ENCODE measurements at regions not wholly inside any gene's neighbourhood (a gene's known extent, or its start where the extent isn't known, plus 50 kb on each side); places are given as distances from the start of the nearest gene placed in this dataset.

DNA sequence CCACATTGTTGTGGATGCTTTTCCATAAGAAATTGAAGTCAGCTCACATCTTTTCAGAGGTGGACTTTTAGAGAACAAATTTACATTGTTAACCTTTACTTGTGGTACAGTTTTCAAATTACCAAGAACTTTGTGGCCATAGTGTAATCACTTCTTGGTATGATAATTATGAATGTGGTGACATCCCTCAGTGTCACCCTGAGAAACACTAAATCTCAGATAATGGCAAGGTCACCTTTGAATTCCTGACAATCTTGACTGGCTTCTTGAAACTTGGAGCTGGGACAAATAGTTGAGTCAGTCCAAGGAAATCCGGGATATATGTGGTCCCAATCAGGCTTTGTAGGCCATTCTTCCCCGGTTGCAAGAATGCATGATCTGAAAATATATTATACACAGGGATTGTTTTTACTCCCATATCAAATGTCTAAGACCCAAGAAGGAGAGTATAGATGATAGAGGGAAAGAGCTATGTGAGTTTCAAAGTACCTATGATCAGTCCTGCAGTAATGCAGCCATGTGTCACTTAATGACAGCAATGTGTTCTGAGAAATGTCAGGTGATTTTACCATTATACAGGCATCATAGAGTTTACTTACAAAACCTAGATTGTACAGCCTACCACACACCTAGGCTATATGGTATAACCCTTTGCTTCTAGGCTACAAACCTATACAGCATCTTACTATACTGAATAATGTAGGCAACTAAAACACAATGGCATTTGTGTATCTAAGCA lies 120.8 kb upstream of the MTHFD1L start (continued):
- TF ChIP-seq, protein P1, sequence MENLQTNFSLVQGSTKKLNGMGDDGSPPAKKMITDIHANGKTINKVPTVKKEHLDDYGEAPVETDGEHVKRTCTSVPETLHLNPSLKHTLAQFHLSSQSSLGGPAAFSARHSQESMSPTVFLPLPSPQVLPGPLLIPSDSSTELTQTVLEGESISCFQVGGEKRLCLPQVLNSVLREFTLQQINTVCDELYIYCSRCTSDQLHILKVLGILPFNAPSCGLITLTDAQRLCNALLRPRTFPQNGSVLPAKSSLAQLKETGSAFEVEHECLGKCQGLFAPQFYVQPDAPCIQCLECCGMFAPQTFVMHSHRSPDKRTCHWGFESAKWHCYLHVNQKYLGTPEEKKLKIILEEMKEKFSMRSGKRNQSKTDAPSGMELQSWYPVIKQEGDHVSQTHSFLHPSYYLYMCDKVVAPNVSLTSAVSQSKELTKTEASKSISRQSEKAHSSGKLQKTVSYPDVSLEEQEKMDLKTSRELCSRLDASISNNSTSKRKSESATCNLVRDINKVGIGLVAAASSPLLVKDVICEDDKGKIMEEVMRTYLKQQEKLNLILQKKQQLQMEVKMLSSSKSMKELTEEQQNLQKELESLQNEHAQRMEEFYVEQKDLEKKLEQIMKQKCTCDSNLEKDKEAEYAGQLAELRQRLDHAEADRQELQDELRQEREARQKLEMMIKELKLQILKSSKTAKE (IDR thresholded peaks at IDR 0.05; ENCODE audit: low read depth, poor library complexity, severe bottlenecking): no peak

DNA sequence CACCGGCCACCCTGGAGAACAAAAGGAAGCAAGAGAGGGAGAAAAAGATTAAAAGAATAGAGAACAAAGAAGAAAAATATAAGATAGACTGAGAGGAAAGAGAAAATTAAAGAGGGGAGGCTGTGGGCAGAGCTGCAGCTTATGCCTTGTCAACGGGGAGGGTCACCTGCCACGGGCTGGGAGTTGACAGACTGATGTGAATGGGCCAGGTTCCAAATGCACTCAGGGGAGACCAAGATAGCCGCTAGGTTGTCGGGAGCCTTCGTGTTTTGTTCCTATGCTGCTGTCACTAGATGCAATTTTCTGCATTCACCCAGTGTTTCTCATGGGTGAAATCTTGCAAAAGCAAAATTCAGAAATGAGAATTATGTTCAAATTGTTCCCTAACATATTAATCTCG lies 119.6 kb upstream of the MTHFD1L start:
- no peaks in the 10 kb centered on the region for H3K79me2 ChIP-seq (ENCODE audit: control insufficient read depth, insufficient read depth, low read length)
- no peak overlapping the region for H3K9ac ChIP-seq (ENCODE audit: control insufficient read depth, insufficient read depth, low read length)
- no peaks in the 10 kb centered on the region for H3K27me3 ChIP-seq (replicated peaks in 1 of 2; ENCODE audit: control insufficient read depth in 2 of 2, insufficient read depth in 2 of 2, low read length in 1 of 2)
- SMC1A ChIA-PET (ENCODE audit: uncharacterized antibody, unreplicated experiment): interaction anchor here (1.1 kb wide), 1 partner anchor 338 kb away, joined by 3 read pairs; no protein-coding TSS in a partner anchor
- H4K20me1 ChIP-seq (ENCODE audit: control insufficient read depth, insufficient read depth): no peaks in the 10 kb centered on the region
- H3K27ac ChIP-seq (ENCODE audit: control insufficient read depth, insufficient read depth): no peak overlapping the region
- H2AFZ ChIP-seq (ENCODE audit: control insufficient read depth, low read depth, low read length): no peak overlapping the region
- no peaks in the 10 kb centered on the region for H3K9me3 ChIP-seq (replicated peaks; ENCODE audit: control insufficient read depth, insufficient read depth, low read length)
- WGBS (ENCODE audit: insufficient coverage, insufficient replicate concordance, low lambda C conversion rate, missing lambda C conversion rate): 34% methylated on average over 7 of the region's 7 CpGs
- intact Hi-C loops (cut with micrococcal nuclease; ENCODE audit: unreplicated experiment): no loop called here
- no peaks in the 10 kb centered on the region; a peak in 1 of 4 replicates for H3K36me3 ChIP-seq (ENCODE audit: control insufficient read depth in 2 of 2, insufficient read depth in 2 of 2, low read length in 1 of 2)
- in situ Hi-C loops (cut with MboI): no loop called here
- no peak overlapping the region for H3K4me3 ChIP-seq
- BruUV-seq (replicated peaks): no TSS peak
- DNase-seq (ENCODE audit: low read depth, low spot score) (no peak), FAIRE-seq (no peak), ATAC-seq (no peak)
- POLR2A ChIA-PET: no interaction called here
- no peak overlapping the region for H3K4me2 ChIP-seq (ENCODE audit: control insufficient read depth, insufficient read depth)
- H3K4me1 ChIP-seq (ENCODE audit: control insufficient read depth, insufficient read depth, low read length): no peaks in the 10 kb centered on the region; the same call in 1 of the 2 replicates
- CTCF ChIA-PET: interaction anchor here (1.2 to 1.5 kb wide), 3 partner anchors 69 to 327 kb away, joined by 3 to 6 read pairs (median 3); no protein-coding TSS in a partner anchor
- RAD21 ChIA-PET (ENCODE audit: unreplicated experiment): no interaction called here
- TF ChIP-seq BHLHE40 (IDR thresholded peaks at IDR 0.05; ENCODE audit: borderline replicate concordance in 1 of 2, low read depth in 2 of 2, low read length in 1 of 2) (no peak), PAX5 (IDR thresholded peaks at IDR 0.05; ENCODE audit: borderline replicate concordance, low read depth, low read length) (no peak), RAD51 (IDR thresholded peaks at IDR 0.05) (no peak), POU2F2 (IDR thresholded peaks at IDR 0.05; ENCODE audit: borderline replicate concordance, low read depth, low read length) (no peak), ESRRA (IDR thresholded peaks at IDR 0.05; ENCODE audit: low read length) (no peak), TCF3 (IDR thresholded peaks at IDR 0.05; ENCODE audit: borderline replicate concordance, insufficient read depth, low read depth, low read length) (no peak), ASH2L (IDR thresholded peaks at IDR 0.05; ENCODE audit: borderline replicate concordance, low read depth) (no peak), TBL1XR1 (IDR thresholded peaks at IDR 0.05; ENCODE audit: low read depth, low read length) (no peak), SREBF2 (IDR thresholded peaks at IDR 0.05; ENCODE audit: low read length) (no peak), ZNF384 (IDR thresholded peaks at IDR 0.05; ENCODE audit: borderline replicate concordance, low read depth, low read length) (no peak)
- TF ChIP-seq, protein P2, sequence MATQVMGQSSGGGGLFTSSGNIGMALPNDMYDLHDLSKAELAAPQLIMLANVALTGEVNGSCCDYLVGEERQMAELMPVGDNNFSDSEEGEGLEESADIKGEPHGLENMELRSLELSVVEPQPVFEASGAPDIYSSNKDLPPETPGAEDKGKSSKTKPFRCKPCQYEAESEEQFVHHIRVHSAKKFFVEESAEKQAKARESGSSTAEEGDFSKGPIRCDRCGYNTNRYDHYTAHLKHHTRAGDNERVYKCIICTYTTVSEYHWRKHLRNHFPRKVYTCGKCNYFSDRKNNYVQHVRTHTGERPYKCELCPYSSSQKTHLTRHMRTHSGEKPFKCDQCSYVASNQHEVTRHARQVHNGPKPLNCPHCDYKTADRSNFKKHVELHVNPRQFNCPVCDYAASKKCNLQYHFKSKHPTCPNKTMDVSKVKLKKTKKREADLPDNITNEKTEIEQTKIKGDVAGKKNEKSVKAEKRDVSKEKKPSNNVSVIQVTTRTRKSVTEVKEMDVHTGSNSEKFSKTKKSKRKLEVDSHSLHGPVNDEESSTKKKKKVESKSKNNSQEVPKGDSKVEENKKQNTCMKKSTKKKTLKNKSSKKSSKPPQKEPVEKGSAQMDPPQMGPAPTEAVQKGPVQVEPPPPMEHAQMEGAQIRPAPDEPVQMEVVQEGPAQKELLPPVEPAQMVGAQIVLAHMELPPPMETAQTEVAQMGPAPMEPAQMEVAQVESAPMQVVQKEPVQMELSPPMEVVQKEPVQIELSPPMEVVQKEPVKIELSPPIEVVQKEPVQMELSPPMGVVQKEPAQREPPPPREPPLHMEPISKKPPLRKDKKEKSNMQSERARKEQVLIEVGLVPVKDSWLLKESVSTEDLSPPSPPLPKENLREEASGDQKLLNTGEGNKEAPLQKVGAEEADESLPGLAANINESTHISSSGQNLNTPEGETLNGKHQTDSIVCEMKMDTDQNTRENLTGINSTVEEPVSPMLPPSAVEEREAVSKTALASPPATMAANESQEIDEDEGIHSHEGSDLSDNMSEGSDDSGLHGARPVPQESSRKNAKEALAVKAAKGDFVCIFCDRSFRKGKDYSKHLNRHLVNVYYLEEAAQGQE (IDR thresholded peaks at IDR 0.05; ENCODE audit: low read depth, low read length): no peak
- TF ChIP-seq, protein P3, sequence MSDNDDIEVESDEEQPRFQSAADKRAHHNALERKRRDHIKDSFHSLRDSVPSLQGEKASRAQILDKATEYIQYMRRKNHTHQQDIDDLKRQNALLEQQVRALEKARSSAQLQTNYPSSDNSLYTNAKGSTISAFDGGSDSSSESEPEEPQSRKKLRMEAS (IDR thresholded peaks at IDR 0.05; ENCODE audit: low read depth, low read length): no peak
- TF ChIP-seq, protein P4, sequence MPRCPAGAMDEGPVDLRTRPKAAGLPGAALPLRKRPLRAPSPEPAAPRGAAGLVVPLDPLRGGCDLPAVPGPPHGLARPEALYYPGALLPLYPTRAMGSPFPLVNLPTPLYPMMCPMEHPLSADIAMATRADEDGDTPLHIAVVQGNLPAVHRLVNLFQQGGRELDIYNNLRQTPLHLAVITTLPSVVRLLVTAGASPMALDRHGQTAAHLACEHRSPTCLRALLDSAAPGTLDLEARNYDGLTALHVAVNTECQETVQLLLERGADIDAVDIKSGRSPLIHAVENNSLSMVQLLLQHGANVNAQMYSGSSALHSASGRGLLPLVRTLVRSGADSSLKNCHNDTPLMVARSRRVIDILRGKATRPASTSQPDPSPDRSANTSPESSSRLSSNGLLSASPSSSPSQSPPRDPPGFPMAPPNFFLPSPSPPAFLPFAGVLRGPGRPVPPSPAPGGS (IDR thresholded peaks at IDR 0.05; ENCODE audit: borderline replicate concordance, insufficient read depth, low read depth, low read length, poor library complexity, severe bottlenecking): no peak

All from GM12878 (cell line).